ENCODE measurements at regions not wholly inside any gene's neighbourhood (a gene's known extent, or its start where the extent isn't known, plus 50 kb on each side); places are given as distances from the start of the nearest gene placed in this dataset.
"Not testable (repeated sequence)": the region's sequence is repeated elsewhere in the genome, so short reads cannot be mapped to it uniquely, and the experiment has no call there.

DNA sequence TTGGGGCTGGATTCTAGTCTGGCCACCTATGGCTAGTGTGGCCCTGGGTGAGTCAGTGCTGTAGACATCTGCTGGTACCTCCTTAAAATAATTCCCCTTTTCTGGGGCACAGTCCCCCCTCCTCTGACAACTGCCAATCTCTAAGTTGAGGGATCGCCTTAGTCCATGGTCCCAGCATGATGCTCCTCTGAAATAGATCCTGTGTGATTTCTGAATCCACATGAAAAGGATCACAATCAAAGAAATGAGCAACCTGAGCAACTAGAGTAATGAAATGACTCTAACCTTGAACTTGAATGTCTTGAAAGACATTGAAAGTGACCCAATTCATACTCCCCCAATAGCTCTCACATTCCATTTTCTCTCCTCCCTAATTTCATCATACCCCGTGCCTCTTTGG is 332.5 kb downstream of the VRK1 start:
- in situ Hi-C loops (cut with HindIII; ENCODE audit: low sequenced_read_pairs) = no loop called here

DNA sequence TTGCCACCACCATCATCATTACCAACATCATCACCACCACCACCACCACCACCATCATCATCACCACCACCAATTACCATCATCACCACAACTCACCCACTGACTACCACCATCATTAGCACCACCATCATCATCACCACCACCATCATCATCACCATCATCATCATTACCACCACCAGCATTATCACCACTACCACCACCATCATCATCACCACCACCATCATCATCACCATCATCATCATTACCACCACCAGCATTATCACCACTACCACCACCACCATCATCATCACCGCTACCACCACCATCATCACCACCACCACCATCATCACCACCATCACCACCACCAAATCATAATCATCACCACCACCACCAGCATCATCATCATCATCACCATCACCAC is 338.7 kb downstream of the VRK1 start:
- in situ Hi-C loops (cut with HindIII; ENCODE audit: low sequenced_read_pairs) = not testable (repeated sequence)

- in situ Hi-C loops (cut with HindIII; ENCODE audit: low sequenced_read_pairs) = no loop called here
Observed at GRCh38 chr14:97137705-97138104, 340.5 kb downstream of the VRK1 start.

GRCh38 chr14:97138801-97139200 is 341.6 kb downstream of the VRK1 start:
- in situ Hi-C loops (cut with HindIII; ENCODE audit: low sequenced_read_pairs) = no loop called here

DNA sequence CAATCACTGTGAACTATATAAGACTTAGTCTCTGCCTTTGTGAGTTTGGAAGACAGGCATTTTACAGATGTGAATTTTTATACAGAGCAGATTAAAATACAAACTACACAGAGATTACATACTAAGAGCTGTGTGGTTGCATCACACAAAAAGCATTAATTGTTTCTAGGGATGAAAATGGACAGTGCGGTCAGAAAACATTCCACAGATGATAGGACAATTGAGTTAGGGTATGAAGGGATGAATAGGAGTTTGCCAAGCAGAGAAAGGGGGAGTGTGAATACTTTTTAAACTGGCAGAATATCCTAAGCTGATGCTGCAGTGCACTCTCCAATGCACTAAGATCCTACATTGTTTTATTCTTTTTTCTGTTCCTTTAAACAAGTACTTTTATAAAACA is 345.8 kb downstream of the VRK1 start:
- in situ Hi-C loops (cut with HindIII; ENCODE audit: low sequenced_read_pairs) = no loop called here

DNA sequence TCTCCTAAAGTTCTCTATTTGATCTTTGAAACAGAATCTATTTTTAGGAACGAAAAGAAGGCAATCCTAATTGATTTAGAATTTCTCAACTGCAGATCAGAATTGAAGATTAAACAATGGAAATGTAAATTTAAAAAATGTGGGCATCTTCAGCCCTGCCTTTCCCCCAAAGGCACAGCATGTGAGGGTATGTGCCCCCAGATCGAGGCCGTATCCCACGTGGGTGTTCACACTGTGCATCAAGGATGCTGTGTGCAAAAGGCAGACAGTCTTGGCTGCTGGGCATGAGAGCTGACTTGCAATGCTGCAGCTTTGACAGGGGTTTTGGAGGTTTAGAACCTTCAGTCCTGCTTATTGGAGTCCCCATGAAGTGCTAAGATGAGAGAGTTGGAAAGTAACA is 346.3 kb downstream of the VRK1 start:
- in situ Hi-C loops (cut with HindIII; ENCODE audit: low sequenced_read_pairs) = no loop called here

GRCh38 chr14:97148021-97148420 is 350.8 kb downstream of the VRK1 start:
- in situ Hi-C loops (cut with HindIII; ENCODE audit: low sequenced_read_pairs) = not testable (repeated sequence)

- in situ Hi-C loops (cut with HindIII; ENCODE audit: low sequenced_read_pairs) = no loop called here
Observed at GRCh38 chr14:97149775-97150174, 352.6 kb downstream of the VRK1 start.

DNA sequence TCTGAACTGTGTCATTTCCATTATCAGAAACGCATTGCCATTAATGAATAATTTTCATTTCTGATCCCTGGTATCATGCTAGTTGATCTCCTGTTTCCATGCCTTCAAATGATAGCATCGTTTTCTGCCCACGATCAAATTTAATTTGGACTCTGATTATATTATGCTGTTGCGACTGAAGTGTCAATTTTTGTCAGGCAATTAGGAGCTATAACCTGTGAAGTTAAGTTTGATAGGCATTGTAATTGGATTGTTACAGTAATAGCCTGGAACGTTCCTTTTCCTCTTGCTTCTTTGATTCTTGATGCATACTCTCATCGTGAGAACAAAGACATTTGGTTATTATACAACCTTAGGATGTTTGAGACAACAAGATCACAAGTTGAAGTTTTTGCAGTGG is 356.3 kb downstream of the VRK1 start:
- in situ Hi-C loops (cut with HindIII; ENCODE audit: low sequenced_read_pairs) = no loop called here

DNA sequence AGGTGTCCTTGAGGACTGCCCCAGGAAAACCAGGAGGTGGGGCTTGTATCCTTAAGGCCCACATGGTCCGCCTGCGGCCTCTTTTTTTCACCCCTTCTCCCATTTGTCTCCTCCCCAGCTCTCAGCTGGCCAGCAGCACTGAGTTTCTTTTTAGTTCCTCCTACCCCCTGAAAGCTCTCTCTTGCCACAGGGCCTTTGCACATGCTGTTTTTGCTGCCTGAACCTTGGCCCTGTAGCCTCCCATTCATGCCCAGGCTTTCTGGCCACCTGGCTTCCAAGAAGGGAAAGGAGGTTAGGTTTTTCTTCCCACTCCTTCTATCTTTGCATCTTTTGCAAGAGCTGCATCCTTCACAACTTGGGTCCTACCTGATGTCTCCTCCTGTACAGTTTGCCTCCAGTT is 358.1 kb downstream of the VRK1 start:
- in situ Hi-C loops (cut with HindIII; ENCODE audit: low sequenced_read_pairs) = loop anchor here (5.0 kb wide), 1 partner anchor 48 kb away; no protein-coding TSS in a partner anchor

- in situ Hi-C loops (cut with HindIII; ENCODE audit: low sequenced_read_pairs) = loop anchor here (5.0 kb wide), 1 partner anchor 49 kb away; no protein-coding TSS in a partner anchor
Observed at GRCh38 chr14:97155814-97156213, 358.6 kb downstream of the VRK1 start.

DNA sequence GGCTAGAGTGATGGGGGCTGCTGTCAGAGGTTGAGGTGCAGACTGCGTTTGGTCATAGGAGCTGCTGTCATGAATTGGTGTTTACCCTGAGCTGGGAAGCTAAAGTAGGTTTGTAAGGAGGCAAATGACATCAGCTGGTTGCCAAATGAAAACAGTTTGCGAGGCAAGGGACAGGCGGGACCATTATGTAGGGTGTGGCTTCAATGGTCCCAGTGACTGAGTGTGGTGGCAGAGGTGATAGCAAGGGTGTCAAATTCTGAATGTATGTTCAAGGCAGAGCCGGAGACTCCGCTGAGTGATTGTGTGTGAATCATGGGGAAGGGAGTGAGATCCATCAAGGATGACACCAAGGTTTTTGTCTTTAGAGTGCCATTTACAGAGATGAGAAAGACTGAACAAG is 359.5 kb downstream of the VRK1 start:
- in situ Hi-C loops (cut with HindIII; ENCODE audit: low sequenced_read_pairs) = loop anchor here (5.0 kb wide), 1 partner anchor 49 kb away; no protein-coding TSS in a partner anchor

GRCh38 chr14:97158102-97158501 is 360.9 kb downstream of the VRK1 start:
- in situ Hi-C loops (cut with HindIII; ENCODE audit: low sequenced_read_pairs) = loop anchor here (5.0 kb wide), 1 partner anchor 51 kb away; no protein-coding TSS in a partner anchor

GRCh38 chr14:97159124-97159523 is 361.9 kb downstream of the VRK1 start:
- in situ Hi-C loops (cut with HindIII; ENCODE audit: low sequenced_read_pairs) = loop anchor here (5.0 kb wide), 1 partner anchor 52 kb away; no protein-coding TSS in a partner anchor

- in situ Hi-C loops (cut with HindIII; ENCODE audit: low sequenced_read_pairs) = no loop called here
Observed at GRCh38 chr14:97162621-97163020, 365.4 kb downstream of the VRK1 start.

GRCh38 chr14:97164021-97164420 is 366.8 kb downstream of the VRK1 start:
- in situ Hi-C loops (cut with HindIII; ENCODE audit: low sequenced_read_pairs) = no loop called here

GRCh38 chr14:97166497-97166896 is 369.3 kb downstream of the VRK1 start:
- in situ Hi-C loops (cut with HindIII; ENCODE audit: low sequenced_read_pairs) = no loop called here

GRCh38 chr14:97167577-97167976 is 370.4 kb downstream of the VRK1 start:
- in situ Hi-C loops (cut with HindIII; ENCODE audit: low sequenced_read_pairs) = not testable (repeated sequence)

GRCh38 chr14:97172644-97173043 is 375.5 kb downstream of the VRK1 start:
- in situ Hi-C loops (cut with HindIII; ENCODE audit: low sequenced_read_pairs) = no loop called here

- in situ Hi-C loops (cut with HindIII; ENCODE audit: low sequenced_read_pairs) = no loop called here
Observed at GRCh38 chr14:97177016-97177415, 379.8 kb downstream of the VRK1 start.

DNA sequence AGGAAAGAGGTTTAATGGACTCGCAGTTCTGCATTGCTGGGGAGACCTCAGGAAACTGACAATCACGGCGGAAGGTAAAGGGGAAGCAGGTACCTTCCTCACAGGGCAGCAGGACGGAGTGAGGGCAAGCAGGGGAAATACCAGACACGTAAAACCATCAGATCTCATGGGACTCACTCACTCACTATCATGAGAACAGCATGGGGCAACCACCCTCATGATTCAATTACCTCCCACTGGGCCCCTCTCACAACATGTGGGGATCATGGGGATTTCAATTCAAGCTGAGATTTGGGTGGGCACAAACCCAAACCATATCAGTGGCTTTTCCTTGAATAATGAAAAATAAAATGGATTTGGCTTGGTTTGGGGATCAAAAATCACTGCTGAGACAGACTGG is 380.5 kb downstream of the VRK1 start:
- in situ Hi-C loops (cut with HindIII; ENCODE audit: low sequenced_read_pairs) = no loop called here

DNA sequence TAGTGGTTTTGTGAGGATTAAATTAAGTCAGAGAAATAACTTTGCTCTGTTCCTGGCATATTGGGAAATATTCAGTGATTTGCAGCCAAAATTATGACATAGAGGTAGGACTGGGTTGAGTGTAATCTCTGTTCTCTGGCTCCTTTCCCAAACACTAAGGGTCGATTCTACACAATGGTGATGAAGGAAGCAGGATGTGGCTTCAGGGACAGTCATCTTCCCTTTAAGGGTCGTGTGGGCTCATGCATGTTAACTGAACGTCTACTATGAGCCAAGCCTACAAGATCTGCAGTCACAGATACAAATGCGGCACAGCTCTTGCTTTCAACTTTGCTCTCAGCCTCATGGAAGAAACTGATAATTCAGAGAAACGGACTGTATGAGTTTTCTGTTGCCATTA is 381.6 kb downstream of the VRK1 start:
- in situ Hi-C loops (cut with HindIII; ENCODE audit: low sequenced_read_pairs) = no loop called here

DNA sequence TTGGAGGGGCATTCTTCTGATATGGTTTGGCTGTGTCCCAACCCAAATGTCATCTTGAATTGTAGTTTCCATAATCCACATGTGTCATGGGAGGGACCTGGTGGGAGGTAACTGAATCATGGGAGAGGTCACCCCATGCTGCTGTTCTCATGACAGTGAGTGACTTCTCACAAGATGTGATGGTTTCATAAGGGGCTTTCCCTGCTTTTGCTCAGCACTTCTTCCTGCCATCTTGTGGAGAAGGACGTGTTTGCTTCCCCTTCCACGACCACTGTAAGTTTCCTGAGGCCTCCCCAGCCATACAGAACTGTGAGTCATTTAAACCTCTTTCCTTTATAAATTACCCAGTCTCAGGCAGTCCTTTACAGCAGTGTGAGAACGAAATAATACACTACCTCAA is 382.4 kb downstream of the VRK1 start:
- in situ Hi-C loops (cut with HindIII; ENCODE audit: low sequenced_read_pairs) = no loop called here
